A172 (cell line): ENCODE measurements at regions not wholly inside any gene's neighbourhood (a gene's known extent, or its start where the extent isn't known, plus 50 kb on each side); places are given as distances from the start of the nearest gene placed in this dataset.
"Not testable (repeated sequence)": the region's sequence is repeated elsewhere in the genome, so short reads cannot be mapped to it uniquely, and the experiment has no call there.

ENCODE experiments used
- DNase-seq: peaks from one replicate; pipeline ENCODE4 v3.0.0-alpha.2; 2015; ENCODE audit warnings: low spot score

DNA sequence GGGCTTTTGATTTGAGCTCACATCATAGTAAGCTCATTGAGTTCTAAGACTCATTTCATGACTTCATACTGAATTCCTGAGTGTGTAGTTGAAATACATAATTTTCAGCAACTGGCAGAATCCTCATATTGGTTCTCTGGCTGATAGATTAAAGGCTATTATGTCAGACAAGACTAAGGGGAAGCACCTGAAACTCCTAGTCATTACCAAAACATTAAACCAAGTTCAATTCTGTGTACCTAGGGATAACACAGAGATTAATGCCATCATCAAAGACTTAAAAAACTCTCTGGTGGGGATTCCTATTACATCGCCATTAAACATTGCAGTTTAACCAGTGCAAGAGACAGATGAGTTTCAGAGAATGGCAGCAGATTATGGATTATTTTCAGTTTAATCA lies 339.1 kb downstream of the PTPRC start:
- no peak for DNase-seq

DNA sequence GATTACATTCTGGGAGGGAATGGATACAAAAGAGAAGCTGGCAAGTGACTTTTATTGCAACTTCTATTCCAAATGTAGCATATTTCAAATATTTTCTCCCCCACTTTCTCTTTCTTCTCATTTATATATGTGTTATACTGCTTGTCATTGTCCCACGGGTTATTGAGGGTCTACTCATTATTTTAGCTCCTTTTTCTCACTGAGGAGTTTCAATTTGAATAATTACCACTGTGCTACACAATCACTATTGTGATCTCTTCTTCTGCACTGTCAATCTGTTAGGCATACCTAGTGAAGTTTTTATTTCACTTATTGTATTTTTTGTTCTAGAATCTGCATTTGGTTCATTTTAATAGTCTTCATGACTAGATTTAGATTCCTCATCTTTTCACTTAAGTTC lies 339.7 kb downstream of the PTPRC start:
- no peak for DNase-seq

DNA sequence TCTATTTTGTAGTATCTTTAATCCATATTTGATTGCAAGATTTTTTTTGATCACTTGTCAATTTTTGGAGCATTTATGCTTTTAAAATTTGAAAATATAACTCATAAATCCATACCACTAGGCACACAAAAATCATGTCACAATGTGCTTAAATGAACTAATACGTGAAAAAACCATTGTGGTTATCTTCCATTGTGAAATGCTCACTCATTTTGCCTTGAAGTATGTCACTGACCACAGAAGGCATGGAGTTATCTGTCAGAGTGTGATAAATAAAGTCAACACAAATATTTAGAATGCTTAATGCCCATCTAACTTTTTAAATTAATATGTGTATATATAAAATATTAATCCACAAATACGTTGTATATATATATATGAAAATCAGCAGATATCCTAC lies 347.2 kb downstream of the PTPRC start:
- no peak for DNase-seq

DNA sequence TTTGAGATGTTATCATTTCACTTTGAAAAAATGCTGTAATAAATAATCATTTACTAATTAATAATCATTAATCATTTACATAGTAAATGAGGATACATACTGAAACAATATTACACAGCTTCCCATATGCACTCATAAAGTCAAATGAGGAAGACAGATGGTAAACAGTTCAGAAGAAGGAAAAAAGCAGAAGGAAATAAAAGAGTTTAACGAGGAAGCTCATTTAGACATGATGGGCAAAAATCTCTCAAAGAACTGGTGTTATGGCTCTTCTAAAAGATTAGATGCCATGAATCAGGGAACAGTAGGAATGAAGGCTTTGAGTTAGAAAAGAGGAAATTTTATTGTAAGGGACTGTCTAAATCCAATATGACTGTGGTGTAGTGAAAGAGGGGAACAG lies 347.6 kb downstream of the PTPRC start:
- DNase-seq = no peak

DNA sequence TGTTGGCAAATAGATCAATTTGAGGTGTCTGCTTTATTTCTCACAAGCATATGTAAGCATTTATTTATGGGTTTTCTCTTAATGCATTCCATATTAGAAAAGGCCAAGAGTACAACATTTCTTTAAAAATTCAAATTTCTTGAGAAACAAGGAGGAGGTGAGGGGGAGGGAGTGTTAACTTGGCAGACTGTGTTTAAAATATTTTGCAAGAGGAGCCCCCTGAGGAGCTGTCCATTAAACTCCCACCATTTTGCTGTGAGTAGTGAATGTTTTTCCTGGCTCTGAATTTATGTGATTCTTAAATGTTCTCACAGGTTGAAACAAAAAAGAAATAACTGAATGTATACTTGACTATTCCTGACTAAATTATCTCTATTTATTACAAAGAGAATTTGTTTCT lies 363.8 kb downstream of the PTPRC start:
- no peak for DNase-seq

DNA sequence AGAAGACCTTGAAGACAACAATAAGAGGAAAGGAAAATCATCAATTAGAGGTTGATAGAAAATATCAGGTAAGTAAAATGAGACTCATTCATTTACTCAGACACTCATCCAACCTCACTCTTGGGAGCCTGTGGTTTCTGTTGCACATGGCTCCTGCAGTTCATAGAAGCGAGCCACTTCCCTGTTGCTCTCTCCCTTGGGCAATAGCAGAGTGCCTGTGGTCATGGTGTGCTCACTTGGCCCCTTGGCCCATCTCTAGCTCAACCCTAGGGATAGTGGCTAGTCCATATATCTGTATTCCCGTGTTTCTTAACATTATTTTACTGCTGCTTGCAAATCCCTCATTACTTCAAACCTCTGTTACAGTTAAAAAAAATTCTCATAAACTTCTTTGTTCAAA lies 368.6 kb downstream of the PTPRC start:
- DNase-seq = no peak

DNA sequence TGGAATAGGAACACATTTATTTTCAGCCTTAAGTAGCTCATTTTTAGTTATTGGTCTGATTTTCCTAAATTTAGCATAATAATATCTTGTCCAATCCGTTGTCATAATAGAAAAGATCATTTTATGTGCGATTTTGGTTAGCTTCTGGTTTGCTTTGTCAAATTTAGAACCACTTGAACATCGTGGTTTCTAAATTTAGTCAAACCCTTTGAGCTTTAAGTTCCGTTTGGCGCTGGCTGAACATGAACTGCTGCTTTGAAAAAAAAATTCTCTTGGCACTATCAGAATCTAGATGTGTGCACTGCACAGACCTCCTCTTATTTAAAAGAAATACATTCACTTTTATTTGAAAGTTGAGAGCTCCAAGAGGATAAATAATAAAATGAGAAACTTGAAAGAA lies 370.6 kb downstream of the PTPRC start:
- DNase-seq = no peak

DNA sequence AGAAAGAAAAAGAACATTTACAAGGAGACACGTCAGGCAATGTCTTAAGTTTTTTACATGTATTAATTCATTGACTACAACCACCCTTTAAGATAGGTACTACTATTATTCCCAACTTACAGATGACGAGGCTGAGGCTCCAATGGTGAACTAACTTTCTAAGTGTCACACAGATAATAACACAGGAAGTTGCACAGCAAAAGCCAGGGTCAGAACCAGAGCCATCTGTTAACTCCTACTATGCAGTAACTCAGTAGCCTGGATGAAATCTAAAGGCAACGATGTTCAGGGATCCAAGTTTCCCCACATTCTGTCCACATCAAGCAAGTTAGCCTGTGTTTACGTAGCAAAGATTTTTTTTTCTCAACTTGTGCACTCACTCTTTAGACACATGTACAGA lies 371.7 kb downstream of the PTPRC start:
- DNase-seq = no peak

DNA sequence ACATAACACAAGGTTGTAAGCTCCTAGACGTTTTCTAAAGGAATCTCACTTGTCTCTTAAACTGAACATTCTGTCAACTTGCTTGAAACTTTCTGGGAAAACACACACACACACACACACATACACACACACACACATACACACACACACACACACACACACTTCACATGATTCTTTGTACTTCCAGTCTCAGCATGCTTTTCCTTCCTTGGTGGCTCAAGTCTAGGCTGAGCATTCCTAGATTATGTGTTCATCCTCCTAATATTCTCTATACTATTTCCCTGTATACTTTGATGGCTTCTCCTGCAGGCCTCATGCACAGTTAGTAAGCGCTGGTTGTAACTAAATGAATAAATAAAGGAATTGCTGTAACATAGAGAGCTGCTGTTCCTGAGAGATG lies 372.1 kb downstream of the PTPRC start:
- no peak for DNase-seq

DNA sequence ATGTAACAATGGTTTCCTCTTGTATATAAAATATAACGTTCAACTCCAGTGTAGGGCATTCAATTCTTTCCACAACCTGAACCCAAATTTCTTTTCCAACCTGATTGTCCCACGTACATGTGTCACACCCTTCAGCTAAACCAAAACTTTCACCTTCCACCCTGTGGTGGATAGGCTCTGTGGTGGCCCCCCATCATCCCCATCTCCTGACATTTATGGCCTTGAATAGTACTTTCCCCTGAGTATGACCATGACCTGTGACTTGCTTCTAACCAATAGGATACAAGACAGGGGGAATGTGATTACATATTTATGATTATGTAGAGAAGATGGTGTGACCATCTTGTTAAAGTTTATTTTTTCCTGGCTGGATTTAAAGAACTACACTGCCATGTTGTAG lies 377.0 kb downstream of the PTPRC start:
- DNase-seq = no peak

DNA sequence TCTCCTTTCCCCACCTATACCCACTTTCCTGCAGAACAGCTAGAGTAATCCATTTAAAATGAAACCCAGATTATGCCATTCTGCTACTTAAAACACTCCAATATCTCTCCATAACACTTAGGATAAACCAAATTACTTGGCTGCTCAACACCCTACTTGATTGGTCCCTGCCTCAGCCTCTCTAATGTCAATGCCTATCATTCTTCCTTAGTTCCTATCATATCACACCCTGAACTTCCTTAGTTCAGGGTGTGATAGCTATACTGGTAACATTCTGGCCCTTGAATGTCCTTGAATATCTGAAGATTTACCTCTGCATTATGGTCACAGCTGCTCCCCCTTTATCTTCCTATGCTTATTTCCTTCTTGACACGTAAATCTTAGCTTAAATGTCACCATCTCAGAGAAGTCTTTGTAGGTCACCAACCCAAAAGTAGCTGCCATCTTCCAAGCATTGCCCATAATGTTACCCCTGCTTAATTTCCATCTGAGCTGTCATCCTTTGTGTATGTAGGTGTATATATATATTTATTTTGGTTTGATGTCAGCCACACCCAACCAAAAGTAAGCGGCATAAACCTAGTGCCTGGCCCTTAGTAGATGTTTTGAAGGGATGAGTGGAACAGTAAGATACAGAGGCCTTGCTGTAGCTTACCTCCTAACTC lies 379.8 kb downstream of the PTPRC start:
- no peak for DNase-seq

DNA sequence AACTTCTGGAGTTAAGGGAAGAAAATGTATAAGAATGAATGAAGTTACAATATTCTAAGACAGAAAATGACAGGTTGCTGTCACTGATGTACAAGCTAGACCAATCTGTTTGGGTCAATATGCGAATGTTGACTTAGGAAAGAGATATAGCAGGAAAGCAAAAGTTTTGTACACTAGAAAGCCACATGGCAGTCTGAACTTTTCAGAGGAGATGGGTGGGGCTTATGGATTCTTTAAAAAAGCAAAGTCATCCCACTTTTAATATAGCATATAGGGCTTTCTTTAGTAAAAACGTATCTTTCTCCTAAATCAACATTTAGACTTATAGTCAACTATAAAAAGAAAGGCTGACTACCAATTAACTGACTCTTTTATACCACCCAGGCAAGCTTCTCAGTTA lies 381.2 kb downstream of the PTPRC start:
- no peak for DNase-seq

DNA sequence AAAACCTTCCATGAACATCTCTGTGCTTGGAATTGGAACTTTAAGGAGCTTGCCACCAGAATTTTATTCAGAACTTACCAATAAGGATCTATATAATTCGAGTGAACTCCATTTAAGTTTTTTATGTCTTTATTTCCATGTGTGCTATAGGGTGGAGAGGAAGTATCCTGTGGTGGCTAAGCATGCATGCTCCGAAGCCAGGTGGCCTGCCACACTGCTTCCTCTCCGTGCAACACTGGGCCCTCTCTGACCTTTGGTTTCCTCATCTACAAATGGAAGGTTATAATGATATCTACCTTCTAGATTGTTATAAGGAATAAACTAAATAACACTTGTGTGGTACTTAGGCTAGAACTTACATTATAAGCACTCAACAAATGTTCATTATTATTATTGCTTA lies 382.1 kb downstream of the PTPRC start:
- DNase-seq = no peak

DNA sequence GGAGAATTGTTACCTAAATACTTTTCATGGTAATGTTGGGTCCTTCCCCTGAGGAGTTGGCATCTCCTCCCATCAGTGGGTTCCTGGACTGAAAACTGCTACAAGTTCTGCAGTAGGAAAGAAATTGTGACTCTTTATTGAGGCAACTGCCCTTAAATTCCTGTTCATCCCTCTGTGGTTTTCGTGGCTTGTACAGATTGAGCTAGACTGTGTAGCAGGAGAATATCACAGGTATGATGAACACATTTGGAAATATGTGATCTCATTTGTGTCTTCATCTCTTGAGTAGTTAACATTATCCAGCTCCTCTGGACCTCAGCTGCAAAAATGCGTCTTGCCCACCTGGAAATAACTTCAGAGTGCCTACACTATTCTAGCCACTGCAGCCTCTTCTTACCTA lies 390.6 kb downstream of the PTPRC start:
- peak; percentile 16 for DNase-seq

DNA sequence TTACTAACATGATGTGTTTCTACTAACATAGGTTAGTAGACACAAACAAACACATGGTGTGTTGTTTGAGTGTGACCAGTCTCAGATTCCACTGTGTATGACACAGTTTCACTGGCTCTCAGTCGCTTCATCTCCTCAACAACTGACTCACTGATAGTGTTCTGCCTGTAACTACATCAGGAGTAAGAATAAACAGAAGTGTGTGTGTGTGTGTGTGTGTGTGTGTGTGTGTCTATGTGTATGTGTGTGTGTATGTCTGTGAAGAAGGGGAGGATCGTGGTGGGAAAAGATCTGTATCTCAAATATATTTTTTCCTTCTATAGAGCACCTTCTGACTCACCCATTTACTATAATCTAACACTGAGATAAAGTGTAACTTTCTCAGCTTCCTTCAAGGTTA lies 391.0 kb downstream of the PTPRC start:
- peak; percentile 5 for DNase-seq

DNA sequence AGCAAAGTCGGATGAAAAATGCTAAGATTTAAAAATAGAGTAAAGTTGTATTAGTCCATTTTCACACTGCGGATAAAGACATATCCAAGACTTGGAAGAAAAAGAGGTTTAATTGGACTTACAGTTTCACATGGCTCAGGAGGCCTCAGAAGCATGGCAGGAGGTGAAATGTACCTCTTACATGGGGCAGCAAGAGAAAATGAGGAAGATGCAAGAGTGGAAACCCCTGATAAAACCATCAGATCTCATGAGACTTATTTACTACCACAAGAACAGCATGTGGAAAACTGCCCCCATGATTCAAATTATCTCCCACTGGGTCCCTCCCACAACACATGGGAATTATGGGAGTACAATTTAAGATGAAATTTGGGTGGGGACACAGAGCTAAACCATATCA lies 391.7 kb downstream of the PTPRC start:
- DNase-seq = not testable (repeated sequence)

DNA sequence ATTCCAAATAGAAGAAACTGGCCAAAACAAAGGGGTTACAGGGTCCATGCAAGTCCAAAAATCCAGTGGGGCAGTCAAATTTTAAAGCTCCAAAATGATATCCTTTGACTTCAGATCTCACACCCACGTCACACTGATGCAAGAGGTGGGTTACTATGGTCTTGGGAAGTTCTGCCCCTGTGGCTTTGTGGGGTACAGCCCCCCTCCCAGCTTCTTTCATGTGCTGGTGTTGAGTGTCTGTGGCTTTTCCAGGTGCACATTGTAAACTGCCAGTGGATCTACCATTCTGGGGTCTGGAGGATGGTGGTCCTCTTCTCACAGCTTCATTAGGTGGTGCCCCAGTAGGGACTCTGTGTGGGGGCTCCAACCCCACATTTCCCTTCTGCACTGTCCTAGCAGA lies 392.3 kb downstream of the PTPRC start:
- DNase-seq = not testable (repeated sequence)

DNA sequence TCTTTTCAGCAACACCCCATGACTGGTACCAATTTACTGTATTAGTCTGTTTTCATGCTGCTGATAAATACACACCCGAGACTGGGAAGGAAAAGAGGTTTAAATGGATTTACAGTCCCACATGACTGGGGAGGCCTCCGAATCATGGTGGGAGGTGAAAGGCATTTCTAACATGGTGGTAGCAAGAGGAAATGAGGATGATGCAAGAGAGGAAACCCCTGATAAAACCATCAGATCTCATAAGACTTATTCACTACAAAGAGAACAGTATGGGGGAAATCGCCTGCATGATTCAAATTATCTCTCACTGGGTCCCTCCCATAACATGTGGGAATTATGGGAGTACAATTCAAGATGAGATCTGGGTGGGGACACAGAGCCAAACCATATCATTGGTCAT lies 393.6 kb downstream of the PTPRC start:
- DNase-seq = not testable (repeated sequence)

DNA sequence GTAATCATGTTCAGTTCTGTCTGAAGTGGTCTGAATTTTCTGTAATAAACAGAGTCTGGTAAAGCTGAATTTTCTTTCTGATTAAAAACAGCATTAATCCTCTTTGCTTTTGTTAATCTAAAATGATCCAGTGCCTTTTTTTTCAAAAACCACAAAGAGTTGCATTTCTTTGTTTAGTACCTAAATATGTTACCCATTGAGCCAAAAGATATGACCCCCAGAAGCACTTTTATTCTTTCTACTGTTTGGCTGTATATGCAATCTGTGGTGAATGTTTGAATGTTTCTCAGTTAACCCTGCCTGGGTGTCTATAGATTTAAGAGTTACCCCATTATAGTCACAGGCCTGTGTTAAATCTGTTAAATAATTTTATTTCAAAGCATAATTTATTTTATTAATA lies 394.8 kb downstream of the PTPRC start:
- no peak for DNase-seq

DNA sequence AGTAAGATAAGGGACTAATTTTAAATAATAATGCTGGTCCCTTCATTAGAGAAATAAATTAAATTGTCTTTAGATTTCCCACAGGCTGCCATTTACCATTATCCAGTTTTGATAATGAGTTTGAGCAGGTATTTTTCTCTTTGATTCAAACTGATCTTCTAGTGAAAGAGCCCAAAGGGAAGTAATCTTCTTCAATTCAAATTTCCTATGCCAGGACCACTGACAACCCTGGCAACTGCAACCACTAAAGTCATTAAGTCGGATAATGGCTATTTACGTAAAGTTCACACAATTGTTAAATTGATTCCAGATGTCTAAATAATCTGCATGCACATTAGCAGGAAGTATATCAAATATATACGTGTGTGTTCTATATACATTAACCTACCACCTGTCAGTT lies 399.3 kb downstream of the PTPRC start:
- no peak for DNase-seq

DNA sequence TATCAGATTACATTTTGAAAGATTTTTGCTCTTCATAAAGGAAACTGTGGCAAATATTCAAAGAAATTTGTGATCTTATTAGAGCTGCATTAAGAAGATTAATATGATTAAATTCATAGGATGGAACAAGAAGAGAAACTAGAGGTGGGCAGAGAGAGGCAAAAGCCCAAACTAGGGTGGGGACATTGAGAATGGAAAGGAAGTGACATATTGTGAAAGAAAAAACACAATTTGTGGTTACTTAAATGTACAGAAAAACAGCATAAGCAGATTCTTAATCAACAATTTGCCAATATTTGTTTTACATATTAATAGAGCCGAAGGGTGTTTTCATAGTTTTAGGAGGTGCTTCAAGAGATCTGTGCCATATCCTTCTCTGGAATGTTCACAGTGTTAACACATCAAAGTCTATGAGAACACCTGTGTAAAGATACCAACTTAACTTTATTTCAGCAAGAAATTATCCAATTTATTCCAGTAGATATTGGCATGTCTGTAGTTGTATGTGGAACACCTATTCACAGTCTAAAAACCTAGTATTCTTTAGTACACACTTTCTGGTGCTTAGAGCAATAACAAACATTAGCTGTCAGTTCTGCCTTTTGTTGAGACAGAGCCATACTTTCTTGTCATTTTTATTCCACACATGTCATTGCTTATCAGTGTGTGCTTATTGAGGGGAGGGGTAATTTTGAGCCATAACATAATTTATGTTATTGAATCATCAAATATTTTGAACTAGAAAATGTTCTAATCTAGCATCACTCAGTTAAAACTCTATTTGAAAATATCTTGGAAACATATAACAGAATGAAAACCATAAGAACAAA lies 401.5 kb downstream of the PTPRC start:
- no peak for DNase-seq

DNA sequence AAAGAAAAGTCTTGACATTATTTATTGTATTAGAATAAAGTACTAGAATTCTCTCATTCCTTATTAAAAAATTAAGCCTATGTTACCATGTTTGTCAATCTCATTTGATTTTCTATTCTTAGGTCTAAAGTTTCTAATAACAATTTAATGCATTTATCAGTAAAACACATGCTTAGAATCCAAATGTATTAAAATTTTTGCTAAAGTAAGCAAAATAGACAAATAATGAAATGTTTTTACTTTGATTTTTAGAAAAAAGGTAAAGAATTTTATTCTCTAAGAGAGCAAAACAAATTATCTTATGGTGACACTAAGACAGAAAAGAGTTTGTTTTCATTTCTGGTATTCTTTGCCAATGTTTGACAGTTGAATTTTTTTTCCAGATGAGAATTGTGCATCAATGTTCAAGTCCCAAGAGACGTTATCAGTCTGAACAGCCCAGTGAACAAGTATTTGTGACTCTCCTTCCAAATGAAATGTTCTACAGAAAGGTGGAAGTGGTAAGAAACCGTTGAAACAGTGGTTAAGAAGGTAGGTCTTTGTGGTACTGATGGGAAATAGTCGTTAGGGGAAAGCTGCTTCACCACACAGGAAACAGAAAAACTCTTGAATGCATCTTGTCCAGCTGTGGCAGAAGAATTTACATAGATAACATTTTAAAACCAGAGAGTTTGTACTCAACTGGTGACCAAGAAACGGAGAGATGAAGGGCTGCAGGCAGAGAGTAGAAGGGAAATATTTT lies 402.5 kb downstream of the PTPRC start:
- no peak for DNase-seq

DNA sequence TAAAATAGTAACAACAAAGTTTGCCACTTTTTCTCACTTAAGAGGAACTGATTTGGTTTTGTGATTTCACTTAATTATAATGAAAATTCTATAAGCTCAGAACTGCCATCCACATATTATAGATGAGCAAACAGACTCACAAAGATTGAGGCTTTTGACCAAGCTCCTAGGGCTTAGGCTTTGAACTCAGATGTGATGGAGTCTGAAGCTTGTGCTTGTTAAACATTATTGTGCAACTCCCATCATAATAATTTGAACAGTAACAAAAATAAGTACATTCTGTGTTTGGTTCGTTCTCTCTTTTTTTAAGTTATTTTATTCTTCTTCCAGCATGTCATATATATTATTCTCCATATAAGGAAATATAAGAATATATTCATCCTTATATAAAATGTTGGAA lies 403.4 kb downstream of the PTPRC start:
- no peak for DNase-seq
